ENCODE measurements at regions not wholly inside any gene's neighbourhood (a gene's known extent, or its start where the extent isn't known, plus 50 kb on each side); places are given as distances from the start of the nearest gene placed in this dataset.

DNA sequence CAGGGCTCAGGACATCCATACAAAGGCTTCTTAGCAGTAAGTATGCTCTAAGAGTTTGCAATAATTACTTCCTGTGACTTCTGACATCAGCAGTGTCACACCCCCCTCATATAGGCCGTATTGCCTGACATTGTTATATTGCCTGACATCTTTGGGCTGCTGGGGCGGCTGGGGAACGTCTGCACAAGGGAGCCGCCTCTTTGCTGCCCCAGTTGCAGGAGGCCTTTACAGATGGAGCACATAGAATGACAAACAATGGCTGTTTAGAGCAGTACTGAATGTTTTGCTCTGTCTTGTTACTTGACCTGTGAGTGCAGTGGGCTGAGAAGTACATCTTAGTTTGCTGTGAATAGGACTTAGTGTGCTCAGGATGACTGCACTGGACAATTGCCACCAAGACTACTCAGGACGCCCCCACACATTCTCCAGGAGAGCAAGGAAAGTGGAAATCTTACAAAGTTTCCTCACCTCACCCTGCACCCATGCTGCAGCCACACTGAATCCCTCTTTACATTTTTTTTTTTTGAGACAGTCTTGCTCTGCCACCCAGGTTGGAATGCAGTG, 65.4 kb upstream of the SPOCK1 start:
- TF ChIP-seq FOXK2 (IDR thresholded peaks at IDR 0.05): no peak
- TF ChIP-seq NFRKB (IDR thresholded peaks at IDR 0.05): no peak
- no peak for TF ChIP-seq HDGF (IDR thresholded peaks at IDR 0.05; ENCODE audit: borderline replicate concordance)
- no peak for TF ChIP-seq L3MBTL2 (conservative IDR thresholded peaks at IDR 0.05)
- TF ChIP-seq BHLHE40 (IDR thresholded peaks at IDR 0.05; ENCODE audit: borderline replicate concordance): no peak
- no peak for TF ChIP-seq SP1 (IDR thresholded peaks at IDR 0.05)
- no peak for TF ChIP-seq TARDBP (IDR thresholded peaks at IDR 0.05)
- no peak for TF ChIP-seq LEF1 (IDR thresholded peaks at IDR 0.05; ENCODE audit: borderline replicate concordance)
- TF ChIP-seq ZNF384 (IDR thresholded peaks at IDR 0.05): no peak
- no peak for TF ChIP-seq FOXM1 (IDR thresholded peaks at IDR 0.05; ENCODE audit: borderline replicate concordance)
- no peak for TF ChIP-seq FOXA1 (IDR thresholded peaks at IDR 0.05)

All from HEK293T (cell line).